ENCODE measurements at regions not wholly inside any gene's neighbourhood (a gene's known extent, or its start where the extent isn't known, plus 50 kb on each side); places are given as distances from the start of the nearest gene placed in this dataset.

- no peak for DNase-seq
Observed at GRCh38 chr1:232303222-232303620, 326.7 kb downstream of the SIPA1L2 start.

- no peak for DNase-seq
Observed at GRCh38 chr1:232302376-232303221, 327.3 kb downstream of the SIPA1L2 start.

- DNase-seq: no peak
Observed at GRCh38 chr1:232301246-232301645, 328.7 kb downstream of the SIPA1L2 start.

- DNase-seq: no peak
Observed at GRCh38 chr1:232300466-232300865, 329.5 kb downstream of the SIPA1L2 start.

DNA sequence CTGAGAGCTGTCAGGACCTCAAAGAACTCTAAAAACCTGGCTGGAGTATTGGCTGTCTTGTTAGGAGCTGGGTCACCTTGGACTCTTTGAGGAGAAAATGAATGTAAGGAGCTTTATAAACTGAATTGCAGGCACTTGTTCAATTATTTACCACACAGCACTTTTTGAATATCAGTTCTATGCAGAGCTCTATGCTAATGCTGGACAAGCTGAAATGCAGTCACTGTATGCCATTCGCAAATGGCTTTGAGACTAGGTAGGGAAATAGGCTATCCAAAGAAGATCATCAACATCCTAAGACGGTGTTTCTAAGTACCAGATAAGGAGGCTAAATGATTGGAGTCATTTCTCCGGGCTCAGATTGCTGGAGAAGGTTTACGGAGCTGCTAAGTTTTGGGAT, 333.5 kb downstream of the SIPA1L2 start:
- no peak for DNase-seq

DNA sequence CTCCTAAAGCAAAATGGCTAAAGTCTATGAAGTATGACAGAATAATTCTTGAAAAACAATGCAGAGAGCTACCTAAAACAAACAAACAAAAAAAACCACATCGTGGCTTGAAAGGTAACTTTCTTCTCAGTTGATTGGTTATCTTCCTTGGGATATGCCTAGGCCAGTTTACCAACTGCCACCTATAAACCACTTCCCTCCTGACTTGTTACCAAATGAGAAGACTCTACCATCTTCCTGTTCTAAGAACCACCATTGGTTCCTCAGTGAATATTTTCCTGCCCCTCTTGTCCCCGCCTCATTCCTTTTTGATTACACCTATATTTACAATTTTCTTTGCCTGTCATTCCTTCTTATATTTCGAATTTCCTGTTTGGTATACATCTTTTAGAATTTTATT, 336.6 kb downstream of the SIPA1L2 start:
- no peak for DNase-seq

GRCh38 chr1:232292818-232293217, 337.1 kb downstream of the SIPA1L2 start:
- no peak for DNase-seq

DNA sequence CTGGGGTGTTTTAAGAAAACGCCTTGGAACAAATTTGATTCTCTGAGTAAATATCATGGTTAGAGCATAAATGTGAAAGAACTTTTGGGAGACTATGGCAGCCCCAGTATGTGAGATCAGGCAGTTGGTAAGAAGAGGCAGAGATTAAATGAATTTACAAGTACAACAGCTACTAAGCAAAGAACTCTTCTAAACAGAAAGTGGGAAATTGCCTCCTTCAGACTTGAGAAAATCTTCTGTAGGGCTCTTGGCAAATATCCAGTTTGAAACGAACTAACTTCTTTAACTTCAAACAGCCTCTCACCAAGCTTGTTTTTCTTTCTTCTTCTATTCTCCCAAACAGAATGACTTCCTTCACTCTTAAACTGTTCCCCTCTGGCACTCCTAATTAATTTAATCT, 337.7 kb downstream of the SIPA1L2 start:
- DNase-seq: no peak

- DNase-seq: no peak
Observed at GRCh38 chr1:232291681-232292080, 338.3 kb downstream of the SIPA1L2 start.

DNA sequence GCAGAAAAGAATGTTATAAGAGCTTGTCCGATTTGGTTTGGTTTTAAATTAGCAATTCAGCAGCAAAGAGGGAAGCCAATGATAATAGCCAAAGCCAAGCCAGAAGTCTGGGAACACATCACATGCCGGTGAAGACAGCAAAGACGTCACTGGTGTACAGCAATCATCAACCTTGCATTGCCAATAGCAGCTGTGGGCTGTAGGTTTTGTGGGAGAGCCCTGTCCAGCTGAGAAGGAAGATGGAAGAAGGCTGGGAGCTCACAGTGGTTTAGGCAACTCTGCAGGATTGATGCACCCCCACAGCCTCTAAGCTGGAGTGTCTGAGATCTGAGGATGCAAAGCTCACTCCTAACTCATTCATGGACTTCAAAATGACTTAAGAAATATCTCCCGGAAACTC, 338.7 kb downstream of the SIPA1L2 start:
- no peak for DNase-seq

GRCh38 chr1:232290570-232290969, 339.4 kb downstream of the SIPA1L2 start:
- no peak for DNase-seq

DNA sequence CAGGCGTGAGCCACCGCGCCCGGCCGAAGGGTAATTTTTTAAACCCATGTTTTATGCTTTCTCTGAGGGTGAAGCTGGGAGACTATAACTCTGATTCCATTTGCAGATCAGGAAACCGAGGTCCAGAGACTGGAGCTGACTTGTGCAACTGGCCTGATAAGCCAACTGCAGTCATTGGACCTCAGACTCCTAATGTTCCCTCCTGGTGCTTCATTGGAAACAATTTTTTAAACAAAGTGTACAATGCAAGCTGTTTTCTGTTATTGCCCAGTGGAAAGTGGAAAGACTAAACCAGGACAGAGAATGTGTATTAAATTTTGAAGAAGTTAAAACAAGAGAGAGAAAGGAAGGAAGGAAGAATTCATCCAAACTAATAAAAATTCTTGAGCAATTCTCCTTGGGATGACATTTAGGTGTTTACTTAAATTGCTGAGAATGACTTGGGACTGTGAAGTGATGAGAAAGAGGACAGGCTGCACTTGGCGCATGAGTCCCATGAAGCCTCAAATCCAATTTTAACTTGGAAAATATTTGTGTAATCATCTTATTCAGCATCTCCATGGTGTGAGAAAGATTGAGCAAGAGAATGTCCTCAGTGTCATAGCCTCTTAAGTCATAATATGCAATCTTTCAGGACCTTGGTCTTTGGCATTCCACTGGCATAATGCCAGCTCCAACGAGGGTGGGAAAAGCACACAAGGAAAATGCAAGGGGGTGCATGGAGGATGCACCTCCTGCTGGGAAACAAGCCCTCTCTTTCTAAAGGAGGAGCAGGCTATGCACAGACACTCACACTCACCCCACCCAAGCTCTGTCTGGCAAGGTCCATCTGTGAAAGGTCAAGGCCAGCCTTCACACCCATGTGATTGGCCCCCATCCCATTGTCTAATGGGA, 342.0 kb downstream of the SIPA1L2 start:
- no peak for DNase-seq

DNA sequence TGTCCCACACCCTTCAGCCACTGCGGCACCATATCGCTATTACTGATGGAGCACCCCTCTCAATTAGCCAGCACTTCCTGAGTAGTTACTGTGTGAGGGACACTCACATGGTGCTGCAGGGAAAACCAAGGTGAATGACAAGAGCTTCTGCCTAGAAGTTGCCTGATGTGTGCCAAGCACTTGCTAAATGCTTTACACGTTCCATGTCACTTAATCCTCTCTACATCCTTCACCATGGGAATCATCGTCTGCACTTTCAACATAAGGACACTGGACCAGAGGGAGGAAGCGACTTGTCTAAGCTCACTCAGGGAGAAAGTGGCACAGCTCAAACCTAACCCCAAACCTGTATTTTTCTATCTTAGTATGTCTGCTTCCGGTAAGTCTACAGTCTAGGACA, 344.8 kb downstream of the SIPA1L2 start:
- DNase-seq: no peak

- DNase-seq: no peak
Observed at GRCh38 chr1:232283864-232284263, 346.1 kb downstream of the SIPA1L2 start.

- no peak for DNase-seq
Observed at GRCh38 chr1:232282498-232282897, 347.4 kb downstream of the SIPA1L2 start.

- DNase-seq: no peak
Observed at GRCh38 chr1:232280910-232281309, 349.0 kb downstream of the SIPA1L2 start.

DNA sequence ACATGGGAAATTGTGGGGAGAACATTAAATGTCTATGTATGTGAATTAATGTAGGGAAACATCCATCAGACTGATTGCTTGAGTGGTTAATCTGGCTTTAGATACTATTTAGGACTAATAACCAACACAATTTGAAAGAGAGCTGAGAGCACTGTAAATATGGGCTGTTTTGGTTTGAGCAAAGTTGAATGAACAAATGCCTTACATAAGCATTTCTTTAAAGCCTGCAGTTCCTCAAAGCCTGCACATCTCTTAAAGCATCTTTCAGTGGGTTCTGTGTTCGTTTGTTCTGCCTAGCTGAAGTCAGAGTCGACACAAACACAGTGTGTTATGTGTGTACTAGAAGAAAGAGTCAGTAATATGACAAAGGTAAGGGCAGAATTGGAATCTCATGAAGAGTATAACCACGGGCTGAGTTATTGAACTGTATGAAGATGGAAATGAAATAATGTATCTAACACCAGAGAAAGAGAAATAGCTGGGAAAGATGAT, 350.0 kb downstream of the SIPA1L2 start:
- DNase-seq: no peak

GRCh38 chr1:232278925-232279324, 351.0 kb downstream of the SIPA1L2 start:
- no peak for DNase-seq

DNA sequence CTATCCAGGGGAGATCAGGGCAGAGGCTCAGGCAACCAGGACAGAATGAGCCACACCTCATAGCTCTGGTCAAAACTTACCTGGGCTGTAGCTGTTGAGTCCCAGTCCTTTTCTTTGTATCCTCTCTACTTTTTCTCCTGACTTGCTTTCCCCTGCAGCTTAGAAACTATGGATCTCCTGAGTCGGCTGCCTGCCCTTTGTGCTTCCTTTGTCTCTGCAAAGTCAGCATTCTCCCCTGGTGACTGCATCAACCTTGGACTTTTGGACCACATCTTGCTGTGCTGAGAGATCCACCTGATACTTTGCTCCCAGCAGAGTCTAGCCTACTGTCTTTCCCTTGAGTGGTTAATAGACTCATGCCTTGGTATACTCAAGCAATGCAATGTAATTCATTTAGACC, 353.3 kb downstream of the SIPA1L2 start:
- DNase-seq: no peak

DNA sequence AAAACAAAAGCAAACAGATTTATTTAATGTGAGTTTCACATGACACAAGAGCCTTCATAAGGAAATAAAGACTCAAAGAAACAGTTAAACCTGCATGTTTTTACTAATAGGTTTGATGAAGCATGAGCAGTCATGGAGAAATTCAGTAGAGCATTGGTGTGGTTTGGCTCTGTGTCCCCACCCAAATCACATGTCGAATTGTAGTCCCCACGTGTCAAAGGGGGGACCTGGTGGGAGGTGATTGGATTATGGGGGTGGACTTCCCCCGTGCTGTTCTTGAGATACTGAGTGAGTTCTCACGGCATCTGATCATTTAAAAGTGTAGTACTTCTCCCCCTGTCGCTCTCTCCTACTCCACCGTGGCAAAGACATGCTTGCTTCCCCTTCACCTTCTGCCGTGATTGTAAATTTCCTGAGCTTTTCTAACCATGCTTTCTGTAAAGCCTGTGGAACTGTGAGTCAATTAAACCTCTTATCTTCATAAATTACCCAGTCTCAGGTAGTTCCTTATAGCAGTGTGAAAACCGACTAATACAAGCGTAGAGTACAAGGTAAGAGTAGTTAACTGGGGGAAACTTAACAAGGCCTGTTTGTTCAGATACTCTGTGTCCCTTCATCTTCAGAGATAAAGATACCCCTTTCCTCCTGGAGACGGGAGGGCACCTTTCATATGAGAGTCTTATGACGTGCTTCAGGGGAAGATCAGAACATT, 354.8 kb downstream of the SIPA1L2 start:
- DNase-seq: no peak

- DNase-seq: no peak
Observed at GRCh38 chr1:232274236-232274855, 355.6 kb downstream of the SIPA1L2 start.

- DNase-seq: no peak
Observed at GRCh38 chr1:232273011-232273410, 356.9 kb downstream of the SIPA1L2 start.

Measured in CD4-positive, alpha-beta T cell treated with Interleukin-1 beta for 1 hour (primary cell).